ENCODE measurements at regions not wholly inside any gene's neighbourhood (a gene's known extent, or its start where the extent isn't known, plus 50 kb on each side); places are given as distances from the start of the nearest gene placed in this dataset.

- no peak for DNase-seq (ENCODE audit: low spot score)
- no peak overlapping the region for H3K27ac ChIP-seq (ENCODE audit: low read depth, low read length, poor library complexity, severe bottlenecking)
- intact Hi-C loops (cut with micrococcal nuclease; ENCODE audit: unreplicated experiment), result no loop called here
- POLR2A ChIA-PET, result interaction anchor here (0.6 kb wide), 1 partner anchor 1713 kb away, joined by 3 read pairs; no protein-coding TSS in a partner anchor
- no peaks in the 10 kb centered on the region for H3K79me2 ChIP-seq (ENCODE audit: insufficient read depth, low read depth, low read length)
- TF ChIP-seq EZH2phosphoT487 (IDR thresholded peaks at IDR 0.05; ENCODE audit: borderline replicate concordance, low read depth, low read length) (no peak), CTCF (conservative IDR thresholded peaks at IDR 0.05; ENCODE audit: low read length) (no peak)
- H4K20me1 ChIP-seq (ENCODE audit: insufficient read depth, low read length), result no peaks in the 10 kb centered on the region
- H3K36me3 ChIP-seq (ENCODE audit: insufficient read depth, low read length), result no peaks in the 10 kb centered on the region
- H3K4me1 ChIP-seq (ENCODE audit: insufficient read depth, low read length, poor library complexity, severe bottlenecking), result no peaks in the 10 kb centered on the region
- no peaks in the 10 kb centered on the region for H3K9me2 ChIP-seq (ENCODE audit: insufficient read depth, low read length)
- H3K9me3 ChIP-seq (ENCODE audit: low read length), result no peaks in the 10 kb centered on the region
- CTCF ChIA-PET (ENCODE audit: unreplicated experiment), result no interaction called here
- BruUV-seq (replicated peaks), result no TSS peak
- no peak overlapping the region for H2AFZ ChIP-seq (ENCODE audit: low read length)
- no peak overlapping the region for H3K4me3 ChIP-seq (ENCODE audit: low read depth, low read length, poor library complexity, severe bottlenecking)
- no peak overlapping the region for H3K4me2 ChIP-seq (ENCODE audit: low read length)
Measured at GRCh38 chr5:115453391-115454095, 91.0 kb downstream of the FEM1C start.

- Histone ChIP-seq H3K4me3 (ENCODE audit: low read depth, low read length, poor library complexity, severe bottlenecking) (no peak overlapping the region), H3K9me3 (ENCODE audit: low read length) (no peaks in the 10 kb centered on the region), H3K4me1 (ENCODE audit: insufficient read depth, low read length, poor library complexity, severe bottlenecking) (no peaks in the 10 kb centered on the region), H3K9me2 (ENCODE audit: insufficient read depth, low read length) (no peaks in the 10 kb centered on the region), H3K79me2 (ENCODE audit: insufficient read depth, low read depth, low read length) (no peaks in the 10 kb centered on the region), H3K27ac (ENCODE audit: low read depth, low read length, poor library complexity, severe bottlenecking) (no peak overlapping the region), H4K20me1 (ENCODE audit: insufficient read depth, low read length) (no peaks in the 10 kb centered on the region), H3K36me3 (ENCODE audit: insufficient read depth, low read length) (no peaks in the 10 kb centered on the region), H2AFZ (ENCODE audit: low read length) (no peak overlapping the region), H3K4me2 (ENCODE audit: low read length) (no peak overlapping the region)
- BruUV-seq (replicated peaks), result no TSS peak
- TF ChIP-seq CTCF (conservative IDR thresholded peaks at IDR 0.05; ENCODE audit: low read length) (no peak), EZH2phosphoT487 (IDR thresholded peaks at IDR 0.05; ENCODE audit: borderline replicate concordance, low read depth, low read length) (no peak)
- DNase-seq (ENCODE audit: low spot score), result no peak
- intact Hi-C loops (cut with micrococcal nuclease; ENCODE audit: unreplicated experiment), result no loop called here
- CTCF ChIA-PET (ENCODE audit: unreplicated experiment), result no interaction called here
- POLR2A ChIA-PET, result interaction anchor here (0.6 kb wide), 1 partner anchor 1714 kb away, joined by 3 read pairs; no protein-coding TSS in a partner anchor
Measured at GRCh38 chr5:115452536-115453235, 91.9 kb downstream of the FEM1C start.

GRCh38 chr5:115452083-115452482 lies 92.5 kb downstream of the FEM1C start:
- intact Hi-C loops (cut with micrococcal nuclease; ENCODE audit: unreplicated experiment), result no loop called here

More at GRCh38 chr5:115452083-115452482, 92.5 kb downstream of the FEM1C start:
- Histone ChIP-seq H3K36me3 (ENCODE audit: insufficient read depth, low read length) (no peaks in the 10 kb centered on the region), H3K9me2 (ENCODE audit: insufficient read depth, low read length) (no peaks in the 10 kb centered on the region), H3K79me2 (ENCODE audit: insufficient read depth, low read depth, low read length) (no peaks in the 10 kb centered on the region), H2AFZ (ENCODE audit: low read length) (no peak overlapping the region), H3K4me3 (ENCODE audit: low read depth, low read length, poor library complexity, severe bottlenecking) (no peak overlapping the region), H3K27ac (ENCODE audit: low read depth, low read length, poor library complexity, severe bottlenecking) (no peak overlapping the region), H3K4me1 (ENCODE audit: insufficient read depth, low read length, poor library complexity, severe bottlenecking) (no peaks in the 10 kb centered on the region), H3K4me2 (ENCODE audit: low read length) (no peak overlapping the region), H3K9me3 (ENCODE audit: low read length) (no peaks in the 10 kb centered on the region), H4K20me1 (ENCODE audit: insufficient read depth, low read length) (no peaks in the 10 kb centered on the region)
- ChIA-PET POLR2A (no interaction called here), CTCF (ENCODE audit: unreplicated experiment) (no interaction called here)
- no peak for DNase-seq (ENCODE audit: low spot score)
- no TSS peak for BruUV-seq (replicated peaks)
- TF ChIP-seq EZH2phosphoT487 (IDR thresholded peaks at IDR 0.05; ENCODE audit: borderline replicate concordance, low read depth, low read length) (no peak), CTCF (conservative IDR thresholded peaks at IDR 0.05; ENCODE audit: low read length) (no peak)
